ENCODE measurements at regions not wholly inside any gene's neighbourhood (a gene's known extent, or its start where the extent isn't known, plus 50 kb on each side); places are given as distances from the start of the nearest gene placed in this dataset.

- DNase-seq: no peak
Observed at GRCh38 chr4:96841801-96842200, 1001.9 kb downstream of the PDHA2 start.

GRCh38 chr4:96844858-96845490, 1005.1 kb downstream of the PDHA2 start:
- no peak for DNase-seq

GRCh38 chr4:96845819-96846218, 1005.9 kb downstream of the PDHA2 start:
- no peak for DNase-seq

GRCh38 chr4:96874657-96875056, 1034.8 kb downstream of the PDHA2 start:
- DNase-seq: no peak

DNA sequence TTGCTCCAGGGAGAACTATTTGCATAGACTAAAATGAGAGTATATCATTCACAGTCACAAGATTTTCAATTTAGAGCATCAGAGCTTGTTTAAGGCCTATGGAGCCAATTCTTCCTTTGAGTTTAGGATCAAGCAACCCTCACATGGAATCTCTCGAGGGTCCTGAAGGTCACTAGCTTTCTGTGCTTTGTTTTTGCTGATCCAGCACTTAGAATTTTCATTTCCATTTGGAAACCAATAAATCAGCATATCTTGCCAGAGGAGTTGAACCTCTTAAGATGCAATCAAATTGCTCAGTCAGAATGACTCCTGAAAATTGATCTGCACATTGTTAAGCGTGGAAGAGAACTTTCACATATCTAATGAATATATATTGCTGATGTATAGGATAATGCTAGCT, 1039.6 kb downstream of the PDHA2 start:
- no peak for DNase-seq

- no peak for DNase-seq
Observed at GRCh38 chr4:96887857-96888256, 1048.0 kb downstream of the PDHA2 start.

- no peak for DNase-seq
Observed at GRCh38 chr4:96894621-96895020, 1054.7 kb downstream of the PDHA2 start.

DNA sequence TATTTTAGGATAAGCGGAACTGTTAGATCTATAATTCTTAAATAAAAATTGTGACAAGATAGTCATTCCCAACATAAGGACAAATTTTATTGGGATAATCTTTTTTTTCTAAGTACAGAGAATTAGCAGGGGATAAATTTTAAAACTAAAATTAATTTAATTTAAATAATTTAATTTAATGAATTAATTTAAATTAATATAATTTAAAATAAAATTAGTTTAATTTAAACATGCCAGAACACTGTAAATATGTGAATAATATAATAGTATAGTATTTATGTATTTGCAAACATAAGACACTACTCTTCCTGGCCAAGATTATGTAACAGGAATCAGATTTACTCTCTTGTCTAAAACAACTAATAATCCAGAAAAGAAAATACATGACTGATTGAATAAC, 1055.9 kb downstream of the PDHA2 start:
- no peak for DNase-seq

DNA sequence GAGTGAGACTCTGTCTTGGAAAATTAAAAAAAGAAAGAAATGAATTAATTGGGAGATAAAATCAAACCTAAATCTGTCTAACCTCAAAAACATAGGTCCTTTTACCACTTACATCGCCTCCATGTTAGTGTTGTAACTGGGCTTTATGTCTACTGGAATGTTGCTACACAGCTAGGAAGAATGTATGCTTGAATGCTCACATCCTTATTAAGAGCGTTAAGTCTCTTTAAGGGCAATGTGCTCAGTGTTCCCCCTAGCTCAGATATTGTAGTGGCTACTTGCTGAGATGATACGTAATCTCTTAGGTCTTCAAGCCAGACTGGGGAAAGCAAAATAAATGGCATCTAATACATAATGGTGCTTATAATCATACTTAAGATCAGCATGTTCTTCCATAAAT, 1072.8 kb downstream of the PDHA2 start:
- no peak for DNase-seq

- DNase-seq: no peak
Observed at GRCh38 chr4:96913441-96914080, 1073.7 kb downstream of the PDHA2 start.

DNA sequence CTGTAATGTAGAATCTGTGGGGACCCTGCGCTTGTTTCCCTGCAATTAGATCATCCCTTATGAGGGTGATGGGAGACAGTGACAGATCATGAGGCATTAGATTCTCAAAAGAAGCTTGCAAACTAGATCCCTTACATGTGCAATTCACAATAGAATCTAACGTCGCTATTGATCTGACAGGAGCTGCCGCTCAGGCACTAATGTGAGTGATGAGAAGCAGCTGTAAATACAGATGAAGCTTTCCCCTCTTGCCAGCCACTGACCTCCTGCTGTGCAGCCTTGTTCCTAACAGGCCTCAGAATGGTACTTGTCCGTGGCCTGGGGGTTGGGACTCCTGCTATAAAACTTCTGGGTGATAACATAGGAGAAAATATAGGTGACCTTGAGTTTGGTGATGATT, 1076.8 kb downstream of the PDHA2 start:
- no peak for DNase-seq

GRCh38 chr4:96936886-96937285, 1097.0 kb downstream of the PDHA2 start:
- no peak for DNase-seq

GRCh38 chr4:96946552-96946951, 1106.7 kb downstream of the PDHA2 start:
- DNase-seq: no peak

DNA sequence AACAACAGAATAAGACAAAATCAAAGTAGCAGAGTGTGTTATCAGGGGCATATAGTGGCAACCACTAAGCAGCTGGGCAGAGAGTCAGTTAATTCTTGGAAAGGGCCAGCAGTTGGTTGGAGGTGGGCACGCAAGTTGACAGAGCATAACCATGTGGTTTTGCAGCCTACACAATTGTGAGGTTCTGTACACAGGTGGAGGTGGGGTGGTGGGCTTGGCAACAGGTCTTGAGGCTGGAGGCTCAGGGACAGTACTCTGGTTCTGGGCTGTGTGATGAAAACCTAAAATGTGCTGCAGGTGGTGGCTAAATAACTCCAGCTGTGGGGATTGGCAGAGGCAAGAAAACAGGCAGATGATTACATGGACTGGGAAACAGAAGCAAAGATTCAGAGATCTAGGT, 1112.7 kb downstream of the PDHA2 start:
- no peak for DNase-seq

DNA sequence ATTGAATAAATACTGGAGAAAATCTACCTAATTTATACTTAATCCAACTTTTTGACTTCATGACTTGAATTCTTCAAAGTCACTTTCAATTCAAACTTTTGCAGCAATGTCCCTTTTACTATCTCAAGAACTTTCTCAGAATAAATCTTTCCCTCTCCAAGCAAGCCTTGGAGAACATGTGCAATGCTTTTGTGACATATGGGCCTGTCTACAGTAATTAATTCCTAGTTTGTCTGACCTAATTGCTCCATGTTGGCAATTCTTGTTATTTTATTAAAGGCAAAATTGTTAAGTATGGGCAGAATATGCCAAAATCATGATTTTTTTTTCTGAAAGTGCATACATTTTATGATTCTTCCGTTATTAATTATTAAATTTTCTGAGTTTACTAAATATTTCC, 1115.3 kb downstream of the PDHA2 start:
- DNase-seq: no peak

DNA sequence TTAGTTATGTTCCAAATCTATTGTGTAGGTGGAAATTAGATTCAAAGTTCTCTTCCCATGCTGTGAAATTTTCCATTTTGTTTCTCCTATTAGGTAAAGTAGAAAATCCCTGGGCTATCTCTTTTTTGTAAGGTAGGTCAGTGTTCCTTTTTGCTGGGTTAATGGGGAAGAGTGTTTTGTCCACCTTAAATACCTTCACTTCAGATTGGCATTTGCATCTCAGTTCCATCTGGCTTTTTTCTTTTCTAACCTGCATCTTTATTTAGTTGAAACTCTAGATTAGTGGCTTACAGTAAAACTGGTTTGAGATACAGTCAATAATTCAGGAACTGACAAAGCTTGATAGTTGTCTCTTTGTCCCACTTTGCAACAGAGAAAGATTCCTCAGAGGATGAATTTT, 1115.8 kb downstream of the PDHA2 start:
- no peak for DNase-seq

GRCh38 chr4:96969455-96969854, 1129.6 kb downstream of the PDHA2 start:
- DNase-seq: no peak

DNA sequence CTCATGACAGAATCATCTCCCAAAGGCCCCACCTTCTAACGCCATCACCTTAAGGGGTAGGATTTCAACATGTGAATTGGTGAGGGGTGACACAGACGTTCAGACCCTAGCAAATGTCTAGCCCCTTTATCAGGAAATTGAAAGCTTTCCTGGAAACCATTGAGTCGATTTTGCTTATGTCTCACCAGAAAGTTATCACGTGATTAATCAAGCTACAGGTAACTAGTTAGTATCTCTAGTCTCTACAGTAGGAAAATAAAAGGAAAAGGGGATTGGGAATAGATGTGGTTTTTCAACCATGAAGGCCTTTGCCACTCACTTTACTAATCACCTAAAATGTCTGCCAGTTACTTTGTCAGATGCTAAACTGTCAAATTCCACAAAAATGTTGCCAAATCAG, 1133.0 kb downstream of the PDHA2 start:
- no peak for DNase-seq

GRCh38 chr4:96974295-96974694, 1134.4 kb downstream of the PDHA2 start:
- DNase-seq: no peak

- no peak for DNase-seq
Observed at GRCh38 chr4:96983830-96984229, 1143.9 kb downstream of the PDHA2 start.

DNA sequence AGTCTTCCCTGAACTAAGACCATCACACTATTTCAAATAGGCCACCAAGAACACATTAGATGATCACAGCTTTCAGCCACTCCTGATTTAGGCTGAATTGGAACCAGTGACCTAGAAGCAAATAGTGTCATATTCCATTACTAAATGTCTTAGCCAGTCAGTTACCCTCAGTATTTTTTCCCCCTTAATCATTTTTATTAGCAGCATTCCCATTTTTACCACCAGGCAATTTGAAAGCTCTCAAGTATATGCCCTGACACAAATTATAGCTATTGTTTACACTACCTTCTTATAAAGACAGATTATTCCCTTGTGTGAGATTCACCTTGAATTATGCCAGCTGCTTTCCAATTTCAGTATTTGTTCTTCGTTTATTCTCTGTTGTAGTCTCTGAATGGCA, 1146.9 kb downstream of the PDHA2 start:
- no peak for DNase-seq

- DNase-seq: no peak
Observed at GRCh38 chr4:96991083-96991482, 1151.2 kb downstream of the PDHA2 start.

GRCh38 chr4:96992443-96992842, 1150.8 kb downstream of the STPG2 start:
- DNase-seq: no peak

DNA sequence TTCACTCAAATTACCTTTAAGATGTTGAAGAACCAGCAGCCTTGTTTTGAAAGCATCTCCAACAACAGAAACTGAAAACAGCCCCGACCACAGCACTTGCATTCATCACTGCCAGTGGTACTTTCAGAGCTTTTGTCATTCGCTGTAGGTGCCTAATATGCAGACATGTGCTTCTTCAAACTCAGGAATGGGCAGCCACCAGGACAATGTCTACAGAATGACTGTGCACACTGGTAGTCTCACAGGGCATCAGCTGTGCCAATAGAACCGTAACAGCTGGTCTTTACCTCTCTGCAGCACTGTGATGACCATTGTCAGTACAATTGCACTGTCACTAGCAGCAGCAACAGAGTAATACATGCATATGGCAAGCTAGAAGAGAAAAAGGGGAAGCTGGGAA, 1149.7 kb downstream of the STPG2 start:
- no peak for DNase-seq

GRCh38 chr4:97003715-97004114, 1139.6 kb downstream of the STPG2 start:
- no peak for DNase-seq

Measured in inflammatory macrophage treated with lipopolysaccharide for 4 hours (primary cell).